Gastrocnemius medialis (tissue), 4 donors: ENCODE measurements at regions not wholly inside any gene's neighbourhood (a gene's known extent, or its start where the extent isn't known, plus 50 kb on each side); places are given as distances from the start of the nearest gene placed in this dataset.

Experiments used
- CTCF ChIP-seq, 5 experiments: fragments of 450-650 bp in 3 of 5; fragments of 200-600 bp in 2 of 5; sonication (generic) in 2 of 5; IDR thresholded peaks in 4 of 5; conservative IDR thresholded peaks in 1 of 5; 1 replicate in 4 of 5; 2 replicates in 1 of 5; pipeline ENCODE4 v1.5.1; 2016 to 2019; ENCODE audit warnings: antibody characterized with exemption in 5 of 5, mild to moderate bottlenecking in 3 of 5, moderate library complexity in 3 of 5
- POLR2A ChIP-seq, 2 donors: fragments of 450-650 bp; IDR thresholded peaks; one replicate each; pipeline ENCODE4 v1.6.1; 2017; ENCODE audit warnings: antibody characterized with exemption in 2 of 2, mild to moderate bottlenecking in 2 of 2, moderate library complexity in 2 of 2

DNA sequence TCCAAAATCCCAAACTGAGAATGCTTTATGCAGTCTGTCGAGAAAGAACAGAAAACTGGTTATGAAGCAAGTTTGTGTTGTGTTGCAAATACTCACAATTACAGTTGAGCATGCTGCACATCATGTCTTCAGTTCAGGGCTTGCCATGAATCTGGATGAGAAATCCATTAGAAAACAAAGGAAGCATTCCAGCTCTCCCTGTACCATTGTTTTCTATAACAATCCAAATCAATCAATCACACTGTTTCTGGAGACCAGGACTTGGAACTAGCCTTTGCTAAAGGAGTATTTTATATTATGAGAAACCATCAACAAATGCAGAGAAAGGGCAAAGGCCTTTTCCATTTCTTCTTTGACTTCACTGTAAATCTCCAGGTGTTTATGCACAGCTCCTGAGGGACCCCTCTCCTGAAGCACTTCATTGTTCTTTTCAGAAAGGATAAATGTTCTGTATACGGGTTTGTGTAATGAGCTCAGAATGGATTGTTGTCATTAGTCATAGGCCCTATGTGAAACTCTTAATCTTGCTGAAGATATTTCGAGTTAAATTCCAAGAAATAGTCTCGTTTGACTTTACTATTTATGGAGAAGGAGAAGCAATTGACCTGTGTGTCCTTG, 364.7 kb upstream of the POM121L12 start:
- TF ChIP-seq CTCF (IDR thresholded peaks at IDR 0.05 in 4 of 5, conservative IDR thresholded peaks at IDR 0.05 in 1 of 5) (no peak), POLR2A (IDR thresholded peaks at IDR 0.05) (no peak)
